Thyroid gland (tissue), 4 donors: ENCODE measurements at regions not wholly inside any gene's neighbourhood (a gene's known extent, or its start where the extent isn't known, plus 50 kb on each side); places are given as distances from the start of the nearest gene placed in this dataset.

Experiments
- POLR2A ChIP-seq, 2 donors: fragments of 450-650 bp; IDR thresholded peaks; one replicate each; pipeline ENCODE4 v1.6.1; 2017; ENCODE audit warnings: antibody characterized with exemption in 2 of 2, mild to moderate bottlenecking in 2 of 2, moderate library complexity in 1 of 2
- TF ChIP-seq, protein P1 (sequence below), 6 experiments: fragments of 200-600 bp in 3 of 6; fragments of 450-650 bp in 3 of 6; sonication (generic) in 3 of 6; IDR thresholded peaks; one replicate each; pipeline ENCODE4 v1.5.1; 2016 to 2019; ENCODE audit warnings: antibody characterized with exemption in 6 of 6, mild to moderate bottlenecking in 2 of 6, inconsistent platforms in 1 of 6, moderate library complexity in 1 of 6

DNA sequence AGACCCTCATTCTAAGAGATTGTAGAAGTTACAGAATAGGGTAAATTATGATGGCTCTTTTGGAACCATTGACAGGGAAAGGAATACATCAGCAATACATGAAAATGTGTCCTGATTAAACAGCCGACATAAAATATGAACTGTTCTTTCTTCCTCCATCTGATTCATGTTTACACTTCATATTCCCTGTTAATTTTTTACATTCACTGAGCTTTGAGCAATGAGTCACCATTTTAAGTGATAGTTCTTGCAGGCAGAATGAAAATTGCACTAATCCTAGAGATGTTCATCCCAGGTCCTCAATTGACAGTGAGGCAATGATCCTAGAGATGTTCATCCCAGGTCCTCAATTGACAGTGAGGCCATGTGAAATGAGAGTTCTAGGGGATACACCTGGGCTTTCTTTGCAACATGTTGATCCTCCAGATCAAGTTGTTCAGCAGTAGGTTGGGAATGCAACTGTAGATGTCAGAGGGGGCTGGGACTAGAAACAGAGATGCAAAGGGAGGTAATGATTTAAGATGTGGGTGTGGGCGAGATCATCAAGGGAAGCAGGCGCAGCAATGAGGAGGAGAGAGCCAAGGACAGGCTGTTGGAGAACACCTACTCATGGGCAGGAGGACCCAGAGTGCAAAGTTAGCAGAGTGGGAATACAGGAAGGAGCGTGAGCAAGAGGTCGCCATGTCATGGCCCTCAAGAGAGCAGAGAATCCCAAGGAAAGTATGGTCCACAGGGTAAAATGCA lies 138.7 kb downstream of the ZNF365 start:
- TF ChIP-seq, protein P1, sequence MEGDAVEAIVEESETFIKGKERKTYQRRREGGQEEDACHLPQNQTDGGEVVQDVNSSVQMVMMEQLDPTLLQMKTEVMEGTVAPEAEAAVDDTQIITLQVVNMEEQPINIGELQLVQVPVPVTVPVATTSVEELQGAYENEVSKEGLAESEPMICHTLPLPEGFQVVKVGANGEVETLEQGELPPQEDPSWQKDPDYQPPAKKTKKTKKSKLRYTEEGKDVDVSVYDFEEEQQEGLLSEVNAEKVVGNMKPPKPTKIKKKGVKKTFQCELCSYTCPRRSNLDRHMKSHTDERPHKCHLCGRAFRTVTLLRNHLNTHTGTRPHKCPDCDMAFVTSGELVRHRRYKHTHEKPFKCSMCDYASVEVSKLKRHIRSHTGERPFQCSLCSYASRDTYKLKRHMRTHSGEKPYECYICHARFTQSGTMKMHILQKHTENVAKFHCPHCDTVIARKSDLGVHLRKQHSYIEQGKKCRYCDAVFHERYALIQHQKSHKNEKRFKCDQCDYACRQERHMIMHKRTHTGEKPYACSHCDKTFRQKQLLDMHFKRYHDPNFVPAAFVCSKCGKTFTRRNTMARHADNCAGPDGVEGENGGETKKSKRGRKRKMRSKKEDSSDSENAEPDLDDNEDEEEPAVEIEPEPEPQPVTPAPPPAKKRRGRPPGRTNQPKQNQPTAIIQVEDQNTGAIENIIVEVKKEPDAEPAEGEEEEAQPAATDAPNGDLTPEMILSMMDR (IDR thresholded peaks at IDR 0.05): no peak
- no peak for TF ChIP-seq POLR2A (IDR thresholded peaks at IDR 0.05)
